HepG2 (cell line): ENCODE measurements at regions not wholly inside any gene's neighbourhood (a gene's known extent, or its start where the extent isn't known, plus 50 kb on each side); places are given as distances from the start of the nearest gene placed in this dataset.
A peak's percentile ranks its signal among the peaks of the same experiment; 100 is the strongest.

Experiments
- ATAC-seq: fragments of 200-7000 bp; cut with Tn5 transposase; 3 replicates; pipeline ENCODE4 v1.9.1; 2020; ENCODE audit warnings: mild to moderate bottlenecking, moderate library complexity
- BruUV-seq: library from RNA; stranded (reverse); fragments of 400-500 nt; replicated peaks from 2 replicates; lab custom pipeline; 2021; lab: Mats Ljungman, UMichigan
- CTCF ChIA-PET: fragments of 300-600 bp; formaldehyde crosslinking; extraction: SDS; loops from one replicate; lab custom pipeline; 2021; ENCODE audit warnings: low total read pairs, inconsistent platforms, low intra/inter-chr PET ratio; lab: Yijun Ruan, JAX
- POLR2A ChIA-PET: fragments of 350-600 bp; sonication (Branson Sonifier 250); formaldehyde crosslinking; loops from one replicate; lab custom pipeline; 2020; ENCODE audit warnings: antibody characterized with exemption, inconsistent platforms; lab: Yijun Ruan, JAX
- DNase-seq: peaks from one replicate; pipeline ENCODE4 v3.0.0-alpha.2; 2015; ENCODE audit warnings: low spot score
- FAIRE-seq: peaks from 3 replicates; lab custom pipeline; 2011; peaks lifted over from hg19 to GRCh38; lab: Jason Lieb, UNC
- H2AFZ ChIP-seq: one replicate; pipeline ENCODE4 v1.6.1; 2011; ENCODE audit warnings: low read length, inconsistent platforms
- H3K27ac ChIP-seq: fragments of 300-600 bp; 3 replicates; pipeline ENCODE4 v1.8.0; 2011; ENCODE audit warnings: mixed run types, mild to moderate bottlenecking, mixed read lengths, low read length, inconsistent platforms; ENCODE audit not compliant: insufficient read depth; ENCODE audit errors: extremely low read length
- H3K27me3 ChIP-seq, 2 experiments: fragments of 200-600 bp in 1 of 2; 2 replicates in 1 of 2; 3 replicates in 1 of 2; pipeline versions ENCODE4 v1.6.0 to v1.8.0; 2011; ENCODE audit warnings: low read length in 2 of 2, mild to moderate bottlenecking in 2 of 2, moderate library complexity in 2 of 2, inconsistent platforms in 1 of 2; ENCODE audit not compliant: insufficient read depth in 2 of 2, control insufficient read depth in 1 of 2
- H3K36me3 ChIP-seq, 2 experiments: fragments of 200-600 bp in 1 of 2; replicated peaks in 1 of 2; 2 replicates in 1 of 2; 3 replicates in 1 of 2; pipeline versions ENCODE4 v1.5.1 to v1.8.0; 2011; ENCODE audit warnings: low read length in 2 of 2, inconsistent platforms in 1 of 2; ENCODE audit not compliant: insufficient read depth in 2 of 2, control insufficient read depth in 1 of 2
- H3K4me1 ChIP-seq: 2 replicates; pipeline ENCODE4 v1.5.1; 2012; ENCODE audit warnings: low read length, inconsistent platforms; ENCODE audit not compliant: insufficient read depth
- H3K4me2 ChIP-seq: 2 replicates; pipeline ENCODE4 v1.6.0; 2011; ENCODE audit warnings: low read depth, low read length, inconsistent platforms
- H3K4me3 ChIP-seq, 3 experiments: fragments of 200-600 bp in 1 of 3; sonication (generic), shearing (Covaris generic) in 1 of 3; replicated peaks in 1 of 3; 2 replicates each; pipeline ENCODE4 v1.5.1; 2011 to 2016; ENCODE audit warnings: low read length in 3 of 3, inconsistent platforms in 2 of 3, low read depth in 2 of 3, mild to moderate bottlenecking in 2 of 3, control low read depth in 1 of 3, mixed read lengths in 1 of 3; ENCODE audit not compliant: insufficient read depth in 1 of 3
- H3K79me2 ChIP-seq: one replicate; pipeline ENCODE4 v1.6.1; 2011; ENCODE audit warnings: low read length, inconsistent platforms; ENCODE audit not compliant: insufficient read depth
- H3K9ac ChIP-seq: 2 replicates; pipeline ENCODE4 v1.6.0; 2011; ENCODE audit warnings: mild to moderate bottlenecking, low read depth, low read length, inconsistent platforms; ENCODE audit not compliant: insufficient read depth
- H3K9me3 ChIP-seq: 2 replicates; pipeline ENCODE4 v1.5.1; 2012; ENCODE audit warnings: mild to moderate bottlenecking, low read length
- H4K20me1 ChIP-seq: 2 replicates; pipeline ENCODE4 v1.6.0; 2011; ENCODE audit warnings: inconsistent platforms, mild to moderate bottlenecking, low read length, moderate library complexity; ENCODE audit not compliant: insufficient read depth
- HNF4A ChIP-seq: sonication (generic); formaldehyde crosslinking; IDR thresholded peaks from 2 replicates; pipeline ENCODE4 v1.4.0; 2020; ENCODE audit warnings: missing genetic modification reagents
- HNF4G ChIP-seq, 2 experiments: sonication (generic) in 1 of 2; formaldehyde crosslinking in 1 of 2; IDR thresholded peaks; 2 replicates each; pipeline versions ENCODE4 v1.4.0 to v1.6.1; 2011 to 2020; ENCODE audit warnings: borderline replicate concordance in 2 of 2, low read depth in 2 of 2, mild to moderate bottlenecking in 2 of 2, low read length in 1 of 2, missing genetic modification reagents in 1 of 2, moderate library complexity in 1 of 2
- TFDP2 ChIP-seq: sonication (generic); formaldehyde crosslinking; IDR thresholded peaks from 2 replicates; pipeline ENCODE4 v1.4.0; 2020; ENCODE audit warnings: missing genetic modification reagents
- ZBTB26 ChIP-seq: IDR thresholded peaks from 2 replicates; pipeline ENCODE4 v1.6.1; 2016; ENCODE audit warnings: missing compliant biosample characterization, missing genetic modification reagents, borderline replicate concordance
- ZEB1 ChIP-seq: IDR thresholded peaks from 2 replicates; pipeline ENCODE4 v1.6.1; 2012; ENCODE audit warnings: mild to moderate bottlenecking, low read depth, inconsistent platforms; ENCODE audit not compliant: insufficient replicate concordance
- WGBS: methylation state at CpG from one replicate; pipeline ENCODE4 v1.1.6; 2017; ENCODE audit warnings: low lambda C conversion rate; 5-methylcytosine and 5-hydroxymethylcytosine counted together
- in situ Hi-C: cut with HindIII; loops from 2 replicates; pipeline ENCODE4 v1.10.0; 2017; ENCODE audit warnings: low pct_unique_long_range_greater_than_20kb; ENCODE audit not compliant: extremely low pct_ligation_motif_present
- intact Hi-C: fragments of 100-400 bp; cut with micrococcal nuclease; formaldehyde crosslinking; loops from one replicate; pipeline ENCODE4 v1.10.0; 2022; ENCODE audit not compliant: unreplicated experiment

DNA sequence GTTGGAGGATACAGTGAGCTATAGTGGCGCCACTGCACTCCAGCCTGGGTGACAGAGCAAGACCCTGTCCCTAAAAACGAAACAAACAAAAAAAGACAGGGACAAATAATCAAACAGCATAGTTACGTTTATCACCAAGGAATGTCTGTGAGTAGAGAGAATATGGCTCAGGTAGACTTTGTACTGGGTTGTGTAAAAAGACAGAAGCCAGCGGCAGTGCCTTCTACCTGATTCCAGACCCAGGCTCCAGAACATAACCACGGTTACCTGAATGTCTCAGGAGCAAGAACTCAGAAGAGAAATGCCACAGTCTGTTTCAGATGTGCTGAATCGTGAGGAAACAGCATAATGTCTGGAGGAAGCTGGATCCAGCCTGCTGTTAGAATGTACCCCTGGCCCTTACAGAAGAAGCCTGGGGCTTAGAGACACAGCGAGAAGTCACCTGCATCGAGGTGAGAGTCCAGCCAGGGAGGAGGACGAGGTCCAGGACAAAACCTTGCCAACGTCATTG is 60.9 kb upstream of the KAT6B start:
- no TSS peak for BruUV-seq
- intact Hi-C loops: loop anchor here (10.0 kb wide), 2 partner anchors 59 to 259 kb away; partner anchors contain the start of gene KAT6B
- TF ChIP-seq HNF4A (peak; percentile 37), TFDP2 (CRISPR knock-in tag) (no peak), HNF4G (IDR thresholded peaks at IDR 0.05; ENCODE audit: borderline replicate concordance, low read depth, low read length) (0 out of 2 replicates have a peak, but pooled peaks have one; percentile 28), HNF4G (CRISPR knock-in tag; IDR thresholded peaks at IDR 0.05; ENCODE audit: borderline replicate concordance, low read depth) (no peak), ZEB1 (peak; percentile 43), ZBTB26 (CRISPR knock-in tag) (peak; percentile 45; the same call in 1 of the 2 replicates)
- TF ChIP-seq, all 625 proteins: peak for 4
- peak overlapping the region; percentile 73 for H3K4me2 ChIP-seq
- no peaks in the 10 kb centered on the region for H3K79me2 ChIP-seq
- peak overlapping the region; percentile 4 for H2AFZ ChIP-seq
- H3K4me3 ChIP-seq: peak overlapping the region in 2 of 3 experiments; percentile 8 to 46; a peak in 3 of 6 replicates
- H3K27me3 ChIP-seq: peaks cover 0 to 7% of the 10 kb centered on the region in 2 experiments; a peak in 1 of 5 replicates
- peaks cover 36% of the 10 kb centered on the region for H3K4me1 ChIP-seq
- in situ Hi-C loops: no loop called here
- no peaks in the 10 kb centered on the region for H4K20me1 ChIP-seq
- peak; percentile 17 for DNase-seq
- CTCF ChIA-PET: no interaction called here
- peak; percentile 26 for FAIRE-seq
- no peak overlapping the region for H3K9ac ChIP-seq
- H3K9me3 ChIP-seq: no peaks in the 10 kb centered on the region
- POLR2A ChIA-PET: no interaction called here
- H3K36me3 ChIP-seq: no peaks in the 10 kb centered on the region
- under 1% methylated on average over 10 of the region's 10 CpGs for whole genome bisulfite sequencing
- ATAC-seq: peak; percentile 68
- no peak overlapping the region for H3K27ac ChIP-seq
